ENCODE measurements at regions not wholly inside any gene's neighbourhood (a gene's known extent, or its start where the extent isn't known, plus 50 kb on each side); places are given as distances from the start of the nearest gene placed in this dataset.

GRCh38 chr3:36606871-36607765 lies 157.2 kb downstream of the DCLK3 start:
- TF ChIP-seq CTCF (IDR thresholded peaks at IDR 0.05) = no peak
- TF ChIP-seq SREBF2 (IDR thresholded peaks at IDR 0.05) = no peak
- no peak for TF ChIP-seq CHD2 (IDR thresholded peaks at IDR 0.05; ENCODE audit: low read length, partially characterized antibody)
- TF ChIP-seq BHLHE40 (IDR thresholded peaks at IDR 0.05; ENCODE audit: low read depth, low read length) = no peak
- TF ChIP-seq RNF2 (IDR thresholded peaks at IDR 0.05; ENCODE audit: borderline replicate concordance, low read depth) = no peak
- no peak for TF ChIP-seq ZFP36 (IDR thresholded peaks at IDR 0.05; ENCODE audit: borderline replicate concordance, partially characterized antibody)
- no peak for TF ChIP-seq REST (IDR thresholded peaks at IDR 0.05)
- no peak for TF ChIP-seq POLR2AphosphoS2 (conservative IDR thresholded peaks at IDR 0.05; ENCODE audit: low read length)
- TF ChIP-seq, protein P1, sequence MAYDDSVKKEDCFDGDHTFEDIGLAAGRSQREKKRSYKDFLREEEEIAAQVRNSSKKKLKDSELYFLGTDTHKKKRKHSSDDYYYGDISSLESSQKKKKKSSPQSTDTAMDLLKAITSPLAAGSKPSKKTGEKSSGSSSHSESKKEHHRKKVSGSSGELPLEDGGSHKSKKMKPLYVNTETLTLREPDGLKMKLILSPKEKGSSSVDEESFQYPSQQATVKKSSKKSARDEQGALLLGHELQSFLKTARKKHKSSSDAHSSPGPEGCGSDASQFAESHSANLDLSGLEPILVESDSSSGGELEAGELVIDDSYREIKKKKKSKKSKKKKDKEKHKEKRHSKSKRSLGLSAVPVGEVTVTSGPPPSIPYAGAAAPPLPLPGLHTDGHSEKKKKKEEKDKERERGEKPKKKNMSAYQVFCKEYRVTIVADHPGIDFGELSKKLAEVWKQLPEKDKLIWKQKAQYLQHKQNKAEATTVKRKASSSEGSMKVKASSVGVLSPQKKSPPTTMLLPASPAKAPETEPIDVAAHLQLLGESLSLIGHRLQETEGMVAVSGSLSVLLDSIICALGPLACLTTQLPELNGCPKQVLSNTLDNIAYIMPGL (CRISPR knock-in tag; IDR thresholded peaks at IDR 0.05; ENCODE audit: borderline replicate concordance) = no peak
- TF ChIP-seq PHF8 (IDR thresholded peaks at IDR 0.05; ENCODE audit: borderline replicate concordance, low read depth) = no peak
- no peak for TF ChIP-seq CBX2 (IDR thresholded peaks at IDR 0.05; ENCODE audit: borderline replicate concordance, low read depth)
- TF ChIP-seq SMC3 (IDR thresholded peaks at IDR 0.05) = no peak
